ENCODE measurements at regions not wholly inside any gene's neighbourhood (a gene's known extent, or its start where the extent isn't known, plus 50 kb on each side); places are given as distances from the start of the nearest gene placed in this dataset.

- TF ChIP-seq CTCF (IDR thresholded peaks at IDR 0.05; ENCODE audit: borderline replicate concordance, control extremely low read depth, extremely low read depth, insufficient read depth, missing control alignments), result no peak
- in situ Hi-C loops (cut with MboI; ENCODE audit: low sequenced_read_pairs, unreplicated experiment), result no loop called here
- no peak for DNase-seq (ENCODE audit: low spot score)
These were observed 167.4 kb upstream of the ETAA1 start for GRCh38 chr2:67229706-67230105.

- in situ Hi-C loops (cut with MboI; ENCODE audit: low sequenced_read_pairs, unreplicated experiment), result no loop called here
- no peak for DNase-seq (ENCODE audit: low spot score)
- TF ChIP-seq CTCF (IDR thresholded peaks at IDR 0.05; ENCODE audit: borderline replicate concordance, control extremely low read depth, extremely low read depth, insufficient read depth, missing control alignments), result no peak
These were observed 164.2 kb upstream of the ETAA1 start for GRCh38 chr2:67232936-67233335.

GRCh38 chr2:67234440-67234839 is 162.7 kb upstream of the ETAA1 start:
- TF ChIP-seq CTCF (IDR thresholded peaks at IDR 0.05; ENCODE audit: borderline replicate concordance, control extremely low read depth, extremely low read depth, insufficient read depth, missing control alignments), result no peak
- in situ Hi-C loops (cut with MboI; ENCODE audit: low sequenced_read_pairs, unreplicated experiment), result no loop called here
- DNase-seq (ENCODE audit: low spot score), result no peak

GRCh38 chr2:67237288-67237687 is 159.8 kb upstream of the ETAA1 start:
- no peak for DNase-seq (ENCODE audit: low spot score)
- no peak for TF ChIP-seq CTCF (IDR thresholded peaks at IDR 0.05; ENCODE audit: borderline replicate concordance, control extremely low read depth, extremely low read depth, insufficient read depth, missing control alignments)
- in situ Hi-C loops (cut with MboI; ENCODE audit: low sequenced_read_pairs, unreplicated experiment), result no loop called here

DNA sequence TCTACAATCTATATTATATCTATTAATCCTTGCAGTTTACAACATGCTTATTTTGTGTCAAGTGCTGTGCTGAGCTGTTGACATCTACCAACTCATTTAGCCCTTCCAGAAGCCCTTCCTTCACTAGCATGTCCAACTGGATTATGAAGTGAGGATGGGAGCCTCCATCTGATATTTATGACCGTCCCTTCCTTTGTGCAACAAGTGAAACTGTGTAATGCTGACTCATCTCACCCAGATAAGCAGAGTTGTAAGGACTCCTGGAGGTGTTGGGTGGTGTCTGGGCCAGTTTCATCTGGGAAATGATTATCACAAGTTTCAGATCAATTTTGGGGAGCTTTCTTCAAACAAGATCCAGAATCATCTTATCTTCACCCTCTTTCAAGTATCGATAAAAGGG is 156.6 kb upstream of the ETAA1 start:
- TF ChIP-seq CTCF (IDR thresholded peaks at IDR 0.05; ENCODE audit: borderline replicate concordance, control extremely low read depth, extremely low read depth, insufficient read depth, missing control alignments), result no peak
- in situ Hi-C loops (cut with MboI; ENCODE audit: low sequenced_read_pairs, unreplicated experiment), result no loop called here
- DNase-seq (ENCODE audit: low spot score), result no peak

- no peak for TF ChIP-seq CTCF (IDR thresholded peaks at IDR 0.05; ENCODE audit: borderline replicate concordance, control extremely low read depth, extremely low read depth, insufficient read depth, missing control alignments)
- DNase-seq (ENCODE audit: low spot score), result no peak
- in situ Hi-C loops (cut with MboI; ENCODE audit: low sequenced_read_pairs, unreplicated experiment), result no loop called here
These were observed 155.7 kb upstream of the ETAA1 start for GRCh38 chr2:67241453-67241852.

DNA sequence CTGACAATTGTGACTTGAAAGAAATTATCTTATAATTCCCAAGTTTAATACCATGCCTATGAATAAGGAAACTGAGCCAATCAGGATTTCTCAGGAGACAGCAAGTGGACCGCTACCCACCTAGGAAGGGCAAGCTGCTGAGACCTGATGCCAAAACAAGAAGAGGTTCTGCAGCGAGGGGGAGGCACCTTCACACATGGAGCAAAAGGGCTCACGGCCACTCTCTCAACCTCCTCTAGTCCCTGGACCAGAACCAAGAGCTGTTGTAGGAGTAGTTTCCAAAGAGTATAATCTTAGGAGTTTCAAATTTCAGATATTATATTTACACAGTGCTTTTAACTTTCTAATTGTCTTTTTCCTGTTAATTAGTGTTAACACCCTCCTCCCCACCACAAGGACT is 154.7 kb upstream of the ETAA1 start:
- TF ChIP-seq CTCF (IDR thresholded peaks at IDR 0.05; ENCODE audit: borderline replicate concordance, control extremely low read depth, extremely low read depth, insufficient read depth, missing control alignments), result no peak
- no peak for DNase-seq (ENCODE audit: low spot score)
- in situ Hi-C loops (cut with MboI; ENCODE audit: low sequenced_read_pairs, unreplicated experiment), result no loop called here

Measured in GM13976 (cell line).